HCT116 (cell line): ENCODE measurements at regions not wholly inside any gene's neighbourhood (a gene's known extent, or its start where the extent isn't known, plus 50 kb on each side); places are given as distances from the start of the nearest gene placed in this dataset.

Source experiments
- ATAC-seq: fragments of 200-7000 bp; cut with Tn5 transposase; 2 replicates; pipeline ENCODE4 v1.9.1; 2020; ENCODE audit warnings: mild to moderate bottlenecking, moderate library complexity
- BruUV-seq: library from RNA; stranded (reverse); fragments of 400-500 nt; replicated peaks from 2 replicates; lab custom pipeline; 2021; lab: Mats Ljungman, UMichigan
- CTCF ChIA-PET: fragments of 300-600 bp; sonication (Branson Sonifier 250); formaldehyde crosslinking; loops from one replicate; lab custom pipeline; 2021; ENCODE audit warnings: antibody characterized with exemption; lab: Charles Lee
- POLR2A ChIA-PET: fragments of 300-600, 350-600 bp; sonication (Branson Sonifier 250); formaldehyde crosslinking; loops from one replicate; lab custom pipeline; 2021; ENCODE audit warnings: antibody characterized with exemption; lab: Charles Lee
- RAD21 ChIA-PET, 2 experiments: fragments of 300-600 bp; sonication (Branson Sonifier 250); formaldehyde crosslinking; loops; one replicate each; lab custom pipeline; 2023; ENCODE audit warnings: low total read pairs in 2 of 2; ENCODE audit not compliant: uncharacterized antibody in 2 of 2, unreplicated experiment in 2 of 2, low non-redundant PET in 1 of 2; lab: Charles Lee
- DNase-seq: peaks from one replicate; pipeline ENCODE4 v3.0.0-alpha.2; 2010; ENCODE audit warnings: low read depth, low spot score
- H2AFZ ChIP-seq: fragments of 200-600 bp; shearing (Covaris generic), sonication (generic); 2 replicates; pipeline ENCODE4 v1.6.1; 2017; ENCODE audit warnings: low read depth, mixed run types, mixed read lengths, antibody characterized with exemption, low read length; ENCODE audit not compliant: poor library complexity, severe bottlenecking
- H3K27ac ChIP-seq: 2 replicates; pipeline ENCODE4 v1.5.1; 2012; ENCODE audit warnings: low read depth, low read length
- H3K27me3 ChIP-seq: fragments of 200-600 bp; sonication (generic); 2 replicates; pipeline ENCODE4 v1.6.1; 2016; ENCODE audit warnings: mixed run types, low read length, mixed read lengths; ENCODE audit not compliant: insufficient read depth
- H3K36me3 ChIP-seq, 2 experiments: fragments of 200-500 bp in 1 of 2; fragments of 200-600 bp in 1 of 2; sonication (Bioruptor generic) in 1 of 2; sonication (generic) in 1 of 2; 2 replicates each; pipeline versions ENCODE4 v1.5.1 to v1.6.1; 2014 to 2016; ENCODE audit warnings: low read length in 2 of 2, inconsistent platforms in 1 of 2, mixed read lengths in 1 of 2, mixed run types in 1 of 2; ENCODE audit not compliant: insufficient read depth in 2 of 2, control insufficient read depth in 1 of 2
- H3K4me1 ChIP-seq, 2 experiments: fragments of 200-600 bp in 1 of 2; sonication (generic) in 1 of 2; 2 replicates each; pipeline versions ENCODE4 v1.5.1 to v1.6.1; 2012 to 2017; ENCODE audit warnings: low read length in 2 of 2, inconsistent platforms in 1 of 2, mild to moderate bottlenecking in 1 of 2, mixed read lengths in 1 of 2, mixed run types in 1 of 2, moderate library complexity in 1 of 2; ENCODE audit not compliant: insufficient read depth in 2 of 2, control insufficient read depth in 1 of 2
- H3K4me2 ChIP-seq: fragments of 200-600 bp; sonication (generic); 2 replicates; pipeline ENCODE4 v1.6.1; 2017; ENCODE audit warnings: mixed run types, low read length, mixed read lengths
- H3K4me3 ChIP-seq, 2 experiments: fragments of 200-600 bp in 1 of 2; sonication (generic) in 1 of 2; replicated peaks in 1 of 2; 2 replicates each; pipeline ENCODE4 v1.5.1; 2011 to 2016; ENCODE audit warnings: low read length in 2 of 2, control low read depth in 1 of 2, low read depth in 1 of 2, mild to moderate bottlenecking in 1 of 2, mixed read lengths in 1 of 2, mixed run types in 1 of 2
- H3K79me2 ChIP-seq: fragments of 200-600 bp; sonication (generic); 2 replicates; pipeline ENCODE4 v1.6.1; 2017; ENCODE audit warnings: mild to moderate bottlenecking, mixed run types, low read length, moderate library complexity, mixed read lengths; ENCODE audit not compliant: insufficient read depth
- H3K9ac ChIP-seq: fragments of 200-600 bp; sonication (generic); 2 replicates; pipeline ENCODE4 v1.6.1; 2016; ENCODE audit warnings: low read length, mixed read lengths
- H3K9me2 ChIP-seq: fragments of 200-600 bp; sonication (generic), shearing (Covaris generic); 2 replicates; pipeline ENCODE4 v1.6.1; 2017; ENCODE audit warnings: mixed run types, mild to moderate bottlenecking, moderate library complexity; ENCODE audit not compliant: insufficient read depth
- H3K9me3 ChIP-seq, 2 experiments: fragments of 200-500 bp in 1 of 2; fragments of 200-600 bp in 1 of 2; sonication (Bioruptor generic) in 1 of 2; sonication (generic) in 1 of 2; 2 replicates each; pipeline ENCODE4 v1.6.1; 2014 to 2017; ENCODE audit warnings: low read length in 2 of 2, mixed read lengths in 2 of 2, inconsistent platforms in 1 of 2, low read depth in 1 of 2, mild to moderate bottlenecking in 1 of 2, mixed run types in 1 of 2, moderate library complexity in 1 of 2; ENCODE audit not compliant: control insufficient read depth in 1 of 2, insufficient read depth in 1 of 2
- H4K20me1 ChIP-seq: fragments of 200-600 bp; sonication (generic), shearing (Covaris generic); 2 replicates; pipeline ENCODE4 v1.6.1; 2017; ENCODE audit warnings: mixed run types, mild to moderate bottlenecking, moderate library complexity; ENCODE audit not compliant: insufficient read depth
- CEBPB ChIP-seq: IDR thresholded peaks from 2 replicates; pipeline ENCODE4 v1.6.1; 2012; ENCODE audit warnings: low read depth
- EGR1 ChIP-seq: IDR thresholded peaks from 2 replicates; pipeline ENCODE4 v1.6.1; 2012; ENCODE audit warnings: low read depth
- EZH2 ChIP-seq: fragments of 200-600 bp; sonication (generic); IDR thresholded peaks from 2 replicates; pipeline ENCODE4 v1.6.1; 2017; ENCODE audit warnings: antibody characterized with exemption, mixed run types
- EZH2phosphoT487 ChIP-seq: fragments of 200-600 bp; IDR thresholded peaks from 2 replicates; pipeline ENCODE4 v1.6.1; 2018; ENCODE audit warnings: antibody characterized with exemption, borderline replicate concordance
- POLR2A ChIP-seq: IDR thresholded peaks from 2 replicates; pipeline ENCODE4 v1.7.0; 2011; ENCODE audit warnings: borderline replicate concordance; ENCODE audit not compliant: insufficient read depth, insufficient read length; ENCODE audit errors: extremely low read depth
- POLR2AphosphoS5 ChIP-seq: IDR thresholded peaks from 2 replicates; pipeline ENCODE4 v1.6.1; 2011; ENCODE audit warnings: mild to moderate bottlenecking, low read depth, low read length, moderate library complexity
- TCF7L2 ChIP-seq: IDR thresholded peaks from 2 replicates; pipeline ENCODE4 v1.7.0; 2011; ENCODE audit warnings: borderline replicate concordance, inconsistent platforms; ENCODE audit not compliant: insufficient read depth, insufficient read length; ENCODE audit errors: extremely low read depth
- YY1 ChIP-seq: IDR thresholded peaks from 2 replicates; pipeline ENCODE4 v1.6.1; 2011; ENCODE audit warnings: low read length, low read depth, moderate library complexity, mild to moderate bottlenecking; ENCODE audit not compliant: insufficient replicate concordance; ENCODE audit errors: extremely low read depth
- ZNF274 ChIP-seq: fragments of 200-500 bp; sonication (Bioruptor generic); IDR thresholded peaks from 2 replicates; pipeline ENCODE4 v1.6.1; 2014; ENCODE audit warnings: mild to moderate bottlenecking, low read depth, low read length, inconsistent platforms
- intact Hi-C: fragments of 100-400 bp; cut with micrococcal nuclease; formaldehyde crosslinking; loops from 2 replicates; pipeline ENCODE4 v1.10.0; 2022
- TF ChIP-seq, protein P1 (sequence below), 3 experiments: fragments of 200-600 bp in 1 of 3; sonication (generic) in 1 of 3; IDR thresholded peaks in 2 of 3; conservative IDR thresholded peaks in 1 of 3; 2 replicates each; pipeline ENCODE4 v1.5.1; 2012 to 2017; ENCODE audit warnings: low read depth in 2 of 3, low read length in 2 of 3, antibody characterized with exemption in 1 of 3, borderline replicate concordance in 1 of 3, control low read depth in 1 of 3, mild to moderate bottlenecking in 1 of 3, mixed read lengths in 1 of 3, mixed run types in 1 of 3, moderate library complexity in 1 of 3; ENCODE audit not compliant: insufficient read depth in 1 of 3
- TF ChIP-seq, protein P2 (sequence below): IDR thresholded peaks from 2 replicates; pipeline ENCODE4 v1.6.1; 2012; ENCODE audit warnings: low read depth

DNA sequence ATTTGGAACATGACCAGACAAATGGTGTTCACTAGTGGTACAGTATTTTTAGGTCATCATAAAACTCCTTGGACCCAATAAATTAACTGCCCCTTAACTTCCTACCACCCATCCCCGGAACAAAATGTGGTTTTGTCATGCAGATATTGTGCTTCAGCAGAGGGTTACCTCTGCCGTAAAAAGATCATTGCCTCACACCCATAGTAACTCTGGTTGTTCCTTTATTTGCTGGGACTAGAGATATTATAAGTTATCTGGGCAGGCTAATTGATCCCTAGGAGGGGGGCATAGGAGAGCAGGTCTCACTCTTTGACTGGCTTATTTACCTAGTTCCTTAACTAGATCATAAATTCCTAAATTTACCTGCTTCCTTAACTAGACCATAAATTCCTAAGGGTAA lies 1343.9 kb upstream of the CHAC2 start:
- H3K4me2 ChIP-seq = no peak overlapping the region
- intact Hi-C loops = no loop called here
- H3K36me3 ChIP-seq = no peaks in the 10 kb centered on the region
- no peaks in the 10 kb centered on the region for H3K27me3 ChIP-seq
- CTCF ChIA-PET = interaction anchor here (0.6 kb wide), 1 partner anchor 387 kb away, joined by 4 read pairs; no protein-coding TSS in a partner anchor
- ATAC-seq (no peak), DNase-seq (no peak)
- BruUV-seq = no TSS peak
- RAD21 ChIA-PET = no interaction called here
- H4K20me1 ChIP-seq = no peaks in the 10 kb centered on the region
- H3K4me1 ChIP-seq = no peaks in the 10 kb centered on the region
- TF ChIP-seq YY1 = no peak
- TF ChIP-seq, protein P1, sequence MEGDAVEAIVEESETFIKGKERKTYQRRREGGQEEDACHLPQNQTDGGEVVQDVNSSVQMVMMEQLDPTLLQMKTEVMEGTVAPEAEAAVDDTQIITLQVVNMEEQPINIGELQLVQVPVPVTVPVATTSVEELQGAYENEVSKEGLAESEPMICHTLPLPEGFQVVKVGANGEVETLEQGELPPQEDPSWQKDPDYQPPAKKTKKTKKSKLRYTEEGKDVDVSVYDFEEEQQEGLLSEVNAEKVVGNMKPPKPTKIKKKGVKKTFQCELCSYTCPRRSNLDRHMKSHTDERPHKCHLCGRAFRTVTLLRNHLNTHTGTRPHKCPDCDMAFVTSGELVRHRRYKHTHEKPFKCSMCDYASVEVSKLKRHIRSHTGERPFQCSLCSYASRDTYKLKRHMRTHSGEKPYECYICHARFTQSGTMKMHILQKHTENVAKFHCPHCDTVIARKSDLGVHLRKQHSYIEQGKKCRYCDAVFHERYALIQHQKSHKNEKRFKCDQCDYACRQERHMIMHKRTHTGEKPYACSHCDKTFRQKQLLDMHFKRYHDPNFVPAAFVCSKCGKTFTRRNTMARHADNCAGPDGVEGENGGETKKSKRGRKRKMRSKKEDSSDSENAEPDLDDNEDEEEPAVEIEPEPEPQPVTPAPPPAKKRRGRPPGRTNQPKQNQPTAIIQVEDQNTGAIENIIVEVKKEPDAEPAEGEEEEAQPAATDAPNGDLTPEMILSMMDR (IDR thresholded peaks at IDR 0.05 in 2 of 3, conservative IDR thresholded peaks at IDR 0.05 in 1 of 3; ENCODE audit: borderline replicate concordance in 1 of 3, insufficient read depth in 1 of 3, low read depth in 2 of 3, low read length in 2 of 3) = no peak
- TF ChIP-seq EZH2phosphoT487 = no peak
- no peak for TF ChIP-seq CEBPB
- no peak for TF ChIP-seq TCF7L2
- TF ChIP-seq ZNF274 = no peak
- no peak for TF ChIP-seq POLR2A
- TF ChIP-seq EGR1 = no peak
- TF ChIP-seq POLR2AphosphoS5 = no peak
- no peak for TF ChIP-seq EZH2
- TF ChIP-seq, protein P2, sequence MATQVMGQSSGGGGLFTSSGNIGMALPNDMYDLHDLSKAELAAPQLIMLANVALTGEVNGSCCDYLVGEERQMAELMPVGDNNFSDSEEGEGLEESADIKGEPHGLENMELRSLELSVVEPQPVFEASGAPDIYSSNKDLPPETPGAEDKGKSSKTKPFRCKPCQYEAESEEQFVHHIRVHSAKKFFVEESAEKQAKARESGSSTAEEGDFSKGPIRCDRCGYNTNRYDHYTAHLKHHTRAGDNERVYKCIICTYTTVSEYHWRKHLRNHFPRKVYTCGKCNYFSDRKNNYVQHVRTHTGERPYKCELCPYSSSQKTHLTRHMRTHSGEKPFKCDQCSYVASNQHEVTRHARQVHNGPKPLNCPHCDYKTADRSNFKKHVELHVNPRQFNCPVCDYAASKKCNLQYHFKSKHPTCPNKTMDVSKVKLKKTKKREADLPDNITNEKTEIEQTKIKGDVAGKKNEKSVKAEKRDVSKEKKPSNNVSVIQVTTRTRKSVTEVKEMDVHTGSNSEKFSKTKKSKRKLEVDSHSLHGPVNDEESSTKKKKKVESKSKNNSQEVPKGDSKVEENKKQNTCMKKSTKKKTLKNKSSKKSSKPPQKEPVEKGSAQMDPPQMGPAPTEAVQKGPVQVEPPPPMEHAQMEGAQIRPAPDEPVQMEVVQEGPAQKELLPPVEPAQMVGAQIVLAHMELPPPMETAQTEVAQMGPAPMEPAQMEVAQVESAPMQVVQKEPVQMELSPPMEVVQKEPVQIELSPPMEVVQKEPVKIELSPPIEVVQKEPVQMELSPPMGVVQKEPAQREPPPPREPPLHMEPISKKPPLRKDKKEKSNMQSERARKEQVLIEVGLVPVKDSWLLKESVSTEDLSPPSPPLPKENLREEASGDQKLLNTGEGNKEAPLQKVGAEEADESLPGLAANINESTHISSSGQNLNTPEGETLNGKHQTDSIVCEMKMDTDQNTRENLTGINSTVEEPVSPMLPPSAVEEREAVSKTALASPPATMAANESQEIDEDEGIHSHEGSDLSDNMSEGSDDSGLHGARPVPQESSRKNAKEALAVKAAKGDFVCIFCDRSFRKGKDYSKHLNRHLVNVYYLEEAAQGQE = no peak
- H3K9me2 ChIP-seq = no peaks in the 10 kb centered on the region
- no peak overlapping the region for H3K27ac ChIP-seq
- POLR2A ChIA-PET = no interaction called here
- no peak overlapping the region for H2AFZ ChIP-seq
- H3K9ac ChIP-seq = no peak overlapping the region
- H3K9me3 ChIP-seq = no peaks in the 10 kb centered on the region
- no peak overlapping the region for H3K4me3 ChIP-seq
- no peaks in the 10 kb centered on the region for H3K79me2 ChIP-seq
